Activated T-cell treated with anti-CD3 and anti-CD28 coated beads, Interleukin-2, amount 50 U/mL, for 4 hours (primary cell): ENCODE measurements at regions not wholly inside any gene's neighbourhood (a gene's known extent, or its start where the extent isn't known, plus 50 kb on each side); places are given as distances from the start of the nearest gene placed in this dataset.

Experiments
- ATAC-seq, 2 donors: fragments of 200-7000 bp; cut with Tn5 transposase; one replicate each; pipeline ENCODE4 v1.10.0; 2021
- DNase-seq: peaks from one replicate; pipeline ENCODE4 v3.0.0-alpha.2; 2020
- H3K27me3 Mint-ChIP-seq: one replicate; pipeline ENCODE4 v1.8.0; 2021; ENCODE audit warnings: low read depth, mixed read lengths
- H3K36me3 Mint-ChIP-seq: one replicate; pipeline ENCODE4 v1.8.0; 2022; ENCODE audit warnings: mixed read lengths; ENCODE audit not compliant: insufficient read depth
- H3K4me1 Mint-ChIP-seq: one replicate; pipeline ENCODE4 v1.8.0; 2021; ENCODE audit warnings: low read depth, mixed read lengths
- H3K4me3 Mint-ChIP-seq: one replicate; pipeline ENCODE4 v1.8.0; 2021; ENCODE audit warnings: mild to moderate bottlenecking, moderate library complexity, mixed read lengths
- H3K9me3 Mint-ChIP-seq: one replicate; pipeline ENCODE4 v1.8.0; 2021; ENCODE audit warnings: mixed read lengths

DNA sequence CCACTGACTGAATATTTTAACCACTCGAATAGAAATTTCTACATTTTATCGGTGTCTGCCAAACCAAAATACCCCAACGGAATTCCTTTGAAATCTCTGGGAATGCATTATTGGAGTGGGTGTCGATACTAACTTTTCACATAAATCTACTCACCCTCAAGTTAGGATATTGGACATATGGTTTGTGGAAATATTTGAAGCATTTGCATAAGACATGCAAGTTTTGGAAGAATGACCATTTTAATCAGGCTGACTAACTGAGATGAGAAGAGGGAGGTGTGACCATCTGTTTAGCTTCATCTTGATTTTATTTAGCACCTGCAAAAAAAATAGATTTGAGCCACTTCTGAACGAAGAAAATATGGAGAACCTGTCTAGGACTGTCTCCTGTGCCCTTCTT, 61.2 kb downstream of the KLF6 start:
- DNase-seq (no peak), ATAC-seq (no peak)
- peaks cover 3% of the 10 kb centered on the region for H3K27me3 Mint-ChIP-seq
- H3K9me3 Mint-ChIP-seq, result no peaks in the 10 kb centered on the region
- no peaks in the 10 kb centered on the region for H3K36me3 Mint-ChIP-seq
- H3K4me1 Mint-ChIP-seq, result peaks cover 4% of the 10 kb centered on the region
- no peak overlapping the region for H3K4me3 Mint-ChIP-seq

DNA sequence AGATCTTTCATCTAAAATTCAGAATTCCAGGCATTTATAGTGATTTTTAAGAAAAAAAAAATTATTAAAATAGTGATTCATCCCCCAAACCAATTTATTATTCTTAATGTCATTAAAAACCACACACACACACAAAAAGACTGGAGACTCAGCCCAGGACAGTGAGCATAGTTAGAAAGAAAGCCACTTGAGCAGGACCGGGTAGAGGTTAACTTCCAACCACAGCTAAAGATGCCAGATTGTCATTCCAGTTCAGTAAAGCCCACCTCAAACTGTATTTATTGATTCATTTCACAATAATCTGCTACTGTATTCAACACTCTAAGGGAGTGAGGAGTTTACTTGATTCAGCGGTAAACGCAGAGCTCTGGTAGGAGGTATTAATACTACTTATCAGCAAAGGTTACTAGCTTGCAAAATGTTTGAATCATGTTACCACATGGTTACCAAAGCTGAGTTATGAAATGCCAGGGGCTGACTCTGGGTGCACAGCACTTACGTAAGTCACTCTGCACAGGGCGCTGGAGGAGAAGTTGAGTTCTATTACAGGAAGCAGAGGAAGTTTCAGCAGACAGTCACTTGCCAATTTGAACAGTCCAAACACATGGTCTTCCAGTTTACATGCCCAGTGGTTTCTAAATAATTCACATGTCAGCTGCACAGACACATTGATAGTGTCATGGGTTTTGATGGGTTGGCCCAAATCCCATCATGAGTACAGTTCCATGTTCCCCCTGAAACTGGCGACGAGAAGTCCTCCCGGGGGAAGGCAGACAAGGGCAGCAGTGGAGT, 64.6 kb downstream of the KLF6 start:
- DNase-seq (no peak), ATAC-seq (peak; percentile 43 to 53)
- H3K9me3 Mint-ChIP-seq, result no peaks in the 10 kb centered on the region
- no peak overlapping the region for H3K4me3 Mint-ChIP-seq
- H3K36me3 Mint-ChIP-seq, result no peaks in the 10 kb centered on the region
- no peaks in the 10 kb centered on the region for H3K27me3 Mint-ChIP-seq
- H3K4me1 Mint-ChIP-seq, result peaks cover 4% of the 10 kb centered on the region

DNA sequence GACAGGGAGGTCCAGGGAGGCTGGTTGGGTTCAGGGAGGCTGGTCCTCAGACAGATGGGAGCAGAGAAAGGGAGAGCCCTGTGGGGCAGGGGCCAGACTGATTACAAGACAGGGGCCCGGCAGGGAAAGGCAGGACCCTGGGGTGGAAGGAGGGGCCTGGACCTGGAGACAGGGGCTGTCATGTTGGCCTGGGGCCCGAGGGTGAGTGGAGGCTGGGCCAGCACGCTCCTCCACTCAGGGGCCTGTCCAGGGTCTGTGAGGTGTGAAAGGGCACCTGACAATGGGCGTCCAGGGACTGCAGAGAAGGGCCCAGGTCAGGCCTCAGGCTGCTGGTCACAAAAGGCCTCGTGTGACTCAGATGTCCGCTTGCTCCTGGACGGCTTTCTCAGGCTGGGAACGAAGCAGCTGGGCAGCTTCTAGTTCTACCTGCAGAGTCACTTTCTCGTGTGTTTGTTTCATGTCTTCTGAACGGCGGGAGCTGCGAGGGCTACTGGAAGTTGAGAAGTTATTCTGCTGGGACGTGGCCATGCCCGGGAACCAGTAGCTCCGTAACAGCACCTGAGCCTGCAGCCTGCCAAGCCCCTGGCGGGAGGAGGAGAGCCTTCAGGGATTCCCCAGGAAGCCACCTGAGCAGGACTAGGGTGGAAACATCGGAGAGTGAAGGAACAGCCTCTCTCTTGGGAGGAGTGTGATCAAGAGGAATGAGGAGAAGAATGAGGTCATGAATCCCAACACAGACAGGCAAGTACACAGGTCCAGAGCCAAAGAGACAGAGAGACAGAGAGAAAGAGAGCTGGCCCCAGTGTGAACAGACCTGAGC, 65.8 kb downstream of the KLF6 start:
- DNase-seq (no peak), ATAC-seq (no peak)
- no peaks in the 10 kb centered on the region for H3K36me3 Mint-ChIP-seq
- H3K4me1 Mint-ChIP-seq, result peaks cover 4% of the 10 kb centered on the region
- H3K27me3 Mint-ChIP-seq, result no peaks in the 10 kb centered on the region
- no peaks in the 10 kb centered on the region for H3K9me3 Mint-ChIP-seq
- no peak overlapping the region for H3K4me3 Mint-ChIP-seq

DNA sequence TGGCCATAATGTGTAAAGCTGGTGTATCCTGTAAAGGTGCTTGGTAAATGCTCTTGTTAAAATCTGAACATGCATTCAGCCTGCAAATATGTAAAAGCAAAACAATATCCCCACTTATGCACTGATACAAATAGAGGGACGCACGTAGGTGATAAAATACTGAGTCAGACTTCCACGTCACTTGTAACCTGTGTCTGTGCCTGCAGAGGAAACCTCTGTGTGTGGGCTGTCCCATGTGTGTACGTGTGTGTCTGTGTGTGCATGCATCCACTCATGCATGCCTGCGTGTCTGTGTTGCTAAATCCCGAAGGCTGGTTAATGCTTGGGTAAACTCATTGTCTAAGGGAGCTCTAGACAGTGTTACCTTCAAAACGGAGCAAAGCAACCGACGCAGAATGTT, 68.9 kb downstream of the KLF6 start:
- DNase-seq, result no peak
- H3K27me3 Mint-ChIP-seq, result no peaks in the 10 kb centered on the region
- no peaks in the 10 kb centered on the region for H3K36me3 Mint-ChIP-seq
- H3K4me1 Mint-ChIP-seq, result peaks cover 4% of the 10 kb centered on the region
- H3K4me3 Mint-ChIP-seq, result no peak overlapping the region
- peaks cover 17% of the 10 kb centered on the region for H3K9me3 Mint-ChIP-seq
- ATAC-seq, result no peak

DNA sequence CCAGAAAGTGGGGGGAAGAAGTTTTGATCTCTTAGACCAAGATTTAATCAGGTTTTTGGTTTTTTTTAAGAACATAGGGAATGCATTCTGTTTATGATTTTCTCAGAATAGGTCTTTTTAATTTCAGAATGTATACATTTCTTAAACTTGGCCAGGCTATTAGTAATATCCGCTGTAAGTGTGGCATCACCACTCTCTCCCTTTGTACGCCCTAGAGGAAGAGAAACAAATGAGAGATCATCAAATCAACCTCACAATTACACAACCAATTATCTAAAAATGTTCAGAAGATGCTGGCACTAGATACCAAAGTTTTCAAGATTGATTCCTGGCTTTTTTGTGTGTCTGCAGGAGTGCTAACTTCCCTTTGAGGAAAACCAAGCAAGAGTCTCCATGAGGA, 70.0 kb downstream of the KLF6 start:
- no peaks in the 10 kb centered on the region for H3K36me3 Mint-ChIP-seq
- ATAC-seq, result no peak
- H3K27me3 Mint-ChIP-seq, result no peaks in the 10 kb centered on the region
- H3K4me1 Mint-ChIP-seq, result no peaks in the 10 kb centered on the region
- H3K9me3 Mint-ChIP-seq, result peaks cover 19% of the 10 kb centered on the region
- DNase-seq, result no peak
- no peak overlapping the region for H3K4me3 Mint-ChIP-seq

DNA sequence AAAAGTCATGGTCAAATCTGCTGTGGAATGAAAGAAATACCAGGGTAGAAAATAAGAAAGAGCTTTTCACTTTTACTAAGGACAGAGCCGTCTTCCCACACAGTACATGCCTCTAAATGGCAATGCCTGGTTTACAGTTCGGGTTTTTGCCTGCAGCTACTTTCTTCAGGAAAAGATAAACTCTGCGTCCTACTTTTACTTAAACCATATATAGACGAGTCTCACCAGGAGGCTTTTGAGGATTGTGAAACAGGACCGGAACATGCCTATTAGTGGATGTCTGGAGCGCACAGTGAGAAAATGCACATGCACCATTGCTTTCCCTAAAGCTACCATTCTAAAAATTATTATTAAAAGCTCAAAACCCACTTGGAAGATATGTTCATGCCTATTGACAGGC, 70.5 kb downstream of the KLF6 start:
- H3K9me3 Mint-ChIP-seq, result peaks cover 19% of the 10 kb centered on the region
- ATAC-seq, result no peak
- DNase-seq, result no peak
- no peaks in the 10 kb centered on the region for H3K4me1 Mint-ChIP-seq
- no peaks in the 10 kb centered on the region for H3K27me3 Mint-ChIP-seq
- H3K4me3 Mint-ChIP-seq, result no peak overlapping the region
- H3K36me3 Mint-ChIP-seq, result no peaks in the 10 kb centered on the region

DNA sequence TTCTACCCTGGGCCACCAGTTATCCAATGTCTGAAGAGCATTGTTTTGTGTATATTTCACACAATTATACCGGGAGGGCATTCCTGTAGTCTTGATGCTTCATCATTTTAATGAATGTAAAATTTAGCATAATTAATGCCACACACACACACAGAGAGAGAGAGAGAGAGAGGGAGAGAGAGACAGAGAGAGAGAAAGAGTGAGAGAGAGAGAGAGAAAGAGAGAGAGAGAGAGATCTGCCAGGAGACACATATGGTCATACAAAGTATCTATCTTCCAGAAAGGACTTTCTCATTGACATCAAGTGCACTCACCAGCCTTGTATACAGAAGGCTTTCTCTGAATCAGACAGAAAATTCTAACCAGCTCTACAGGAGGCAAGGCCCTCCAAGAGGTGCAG, 72.3 kb downstream of the KLF6 start:
- Mint-ChIP-seq H3K9me3 (peaks cover 19% of the 10 kb centered on the region), H3K27me3 (no peaks in the 10 kb centered on the region), H3K36me3 (no peaks in the 10 kb centered on the region), H3K4me1 (peaks cover 2% of the 10 kb centered on the region), H3K4me3 (no peak overlapping the region)
- no peak for DNase-seq
- ATAC-seq, result no peak

DNA sequence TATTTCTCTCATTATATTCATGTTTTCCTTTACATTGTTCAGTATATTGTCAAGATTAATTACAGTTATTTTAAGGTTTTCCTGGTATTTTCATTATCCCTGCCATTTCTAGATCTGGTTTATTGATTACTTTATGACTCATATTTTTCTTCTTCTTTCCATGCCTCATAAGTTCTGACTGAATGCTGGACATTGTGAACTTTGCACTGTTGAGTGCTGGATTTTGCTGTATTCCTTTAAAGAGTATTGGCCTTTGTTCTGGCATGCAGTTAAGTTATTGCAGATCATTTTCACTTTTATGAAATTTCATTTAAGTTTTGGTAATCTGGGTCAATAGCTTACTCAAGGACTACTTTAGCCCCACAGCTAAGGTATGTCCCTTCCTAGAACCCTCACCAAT, 73.1 kb downstream of the KLF6 start:
- no peak overlapping the region for H3K4me3 Mint-ChIP-seq
- H3K4me1 Mint-ChIP-seq, result peaks cover 2% of the 10 kb centered on the region
- ATAC-seq (no peak), DNase-seq (no peak)
- H3K9me3 Mint-ChIP-seq, result peaks cover 19% of the 10 kb centered on the region
- no peaks in the 10 kb centered on the region for H3K36me3 Mint-ChIP-seq
- H3K27me3 Mint-ChIP-seq, result no peaks in the 10 kb centered on the region

DNA sequence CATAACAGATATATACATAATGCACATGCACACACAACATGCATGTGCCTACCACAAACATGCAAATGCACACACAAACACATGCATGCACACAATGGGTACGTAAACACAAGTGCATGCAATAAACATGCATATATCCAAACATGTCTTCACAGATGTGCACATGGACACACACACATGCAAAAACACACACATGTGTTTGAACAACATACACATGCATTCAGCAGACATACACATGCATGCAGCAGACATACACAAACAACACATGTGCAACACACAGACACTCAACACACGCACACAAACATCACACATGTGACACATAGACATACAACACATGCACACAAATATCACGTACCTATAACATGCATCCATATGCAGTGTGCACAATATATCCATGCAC, 74.2 kb downstream of the KLF6 start:
- DNase-seq, result no peak

DNA sequence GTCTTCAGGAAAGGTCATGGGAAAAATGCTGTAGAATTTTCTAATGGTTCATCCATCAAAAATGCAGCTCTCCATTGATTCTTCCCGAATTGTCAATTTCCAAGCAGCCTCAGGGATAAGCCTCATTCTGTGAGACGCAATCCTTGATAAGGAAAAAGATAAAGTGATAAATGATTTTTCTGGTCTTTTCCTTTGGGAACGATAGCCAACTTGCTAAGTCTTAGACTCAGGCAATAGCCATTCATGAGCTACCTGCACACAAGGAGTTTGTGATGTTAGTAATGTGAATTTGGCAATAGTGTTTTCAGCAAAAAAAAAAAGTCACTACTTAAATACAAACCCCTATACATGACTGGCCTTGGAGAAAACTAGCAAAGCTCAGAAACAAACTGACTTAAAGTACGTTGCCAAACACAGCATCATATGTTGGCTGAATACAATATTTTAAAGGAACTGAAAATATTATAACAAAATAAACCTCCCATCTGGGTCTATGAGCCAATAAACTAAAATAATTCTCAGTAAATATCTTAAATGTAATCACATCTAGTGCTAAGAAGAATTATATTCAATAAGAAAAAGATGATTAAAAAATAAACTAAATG, 75.5 kb downstream of the KLF6 start:
- DNase-seq (no peak), ATAC-seq (no peak)
- Mint-ChIP-seq H3K36me3 (no peaks in the 10 kb centered on the region), H3K4me3 (no peak overlapping the region), H3K27me3 (no peaks in the 10 kb centered on the region), H3K9me3 (peaks cover 19% of the 10 kb centered on the region), H3K4me1 (peaks cover 2% of the 10 kb centered on the region)

More for the DNA sequence above, 74.2 kb downstream of the KLF6 start:
- Mint-ChIP-seq H3K27me3 (no peaks in the 10 kb centered on the region), H3K36me3 (no peaks in the 10 kb centered on the region), H3K4me3 (no peak overlapping the region), H3K4me1 (peaks cover 2% of the 10 kb centered on the region), H3K9me3 (peaks cover 19% of the 10 kb centered on the region)
- no peak for ATAC-seq

DNA sequence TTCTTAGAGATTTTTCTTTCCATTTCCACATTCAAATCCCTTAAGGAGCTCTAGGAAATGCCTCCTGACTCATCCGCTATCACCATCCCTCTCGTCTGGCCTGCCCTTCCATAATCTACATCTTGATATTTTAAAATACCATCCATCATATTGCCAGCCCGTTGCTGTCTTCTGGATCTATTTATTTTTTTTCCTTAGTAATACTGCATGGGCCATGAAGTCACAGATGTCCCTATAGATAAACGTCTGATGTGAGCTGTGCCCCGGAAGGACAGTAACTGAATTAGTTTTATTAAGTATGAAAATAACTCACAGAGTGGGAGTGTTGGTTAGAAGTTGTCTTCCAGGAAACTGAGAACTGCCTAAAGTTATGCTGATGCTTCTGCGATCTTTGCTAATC, 76.2 kb downstream of the KLF6 start:
- ATAC-seq (no peak), DNase-seq (no peak)
- Mint-ChIP-seq H3K4me3 (no peak overlapping the region), H3K9me3 (peaks cover 19% of the 10 kb centered on the region), H3K27me3 (no peaks in the 10 kb centered on the region), H3K36me3 (no peaks in the 10 kb centered on the region), H3K4me1 (peaks cover 2% of the 10 kb centered on the region)

DNA sequence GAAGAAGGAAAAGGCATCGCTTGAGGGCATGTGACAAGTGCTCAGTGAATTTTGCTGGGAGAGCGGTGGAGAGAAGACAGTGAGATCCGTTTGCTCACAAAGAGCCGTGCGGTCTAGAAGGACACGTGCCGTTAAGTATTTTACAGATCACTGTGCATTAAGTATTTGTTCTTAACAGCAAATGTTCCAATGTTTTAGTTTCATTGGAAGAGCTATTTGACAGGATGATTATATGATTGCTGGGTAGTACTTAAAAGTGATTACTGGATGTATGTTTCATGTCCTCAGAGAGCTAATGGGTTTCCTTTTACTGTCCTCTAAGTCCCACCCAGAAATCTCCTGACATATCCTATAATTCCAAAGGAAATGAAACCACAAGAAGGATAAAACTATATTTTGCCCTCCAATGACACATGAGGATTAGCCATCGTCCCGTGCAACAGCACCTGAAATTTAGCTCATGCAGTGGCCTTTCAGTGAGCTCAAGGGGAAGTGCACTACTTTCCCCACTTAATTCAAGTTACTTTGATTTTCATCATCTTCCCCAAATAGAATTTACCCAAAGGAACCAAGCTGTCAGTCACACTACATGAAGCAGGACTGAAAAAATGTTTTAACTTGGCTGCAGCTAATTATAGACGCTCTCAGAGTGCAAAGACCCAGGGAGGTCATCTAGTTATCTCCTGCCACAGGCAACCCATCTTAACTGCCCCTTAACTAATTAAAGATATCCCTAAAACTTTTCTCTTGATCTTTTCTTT, 80.3 kb downstream of the KLF6 start:
- no peak for ATAC-seq
- no peak for DNase-seq
- Mint-ChIP-seq H3K36me3 (no peaks in the 10 kb centered on the region), H3K4me3 (no peak overlapping the region), H3K27me3 (no peaks in the 10 kb centered on the region), H3K4me1 (peaks cover 2% of the 10 kb centered on the region), H3K9me3 (no peaks in the 10 kb centered on the region)

DNA sequence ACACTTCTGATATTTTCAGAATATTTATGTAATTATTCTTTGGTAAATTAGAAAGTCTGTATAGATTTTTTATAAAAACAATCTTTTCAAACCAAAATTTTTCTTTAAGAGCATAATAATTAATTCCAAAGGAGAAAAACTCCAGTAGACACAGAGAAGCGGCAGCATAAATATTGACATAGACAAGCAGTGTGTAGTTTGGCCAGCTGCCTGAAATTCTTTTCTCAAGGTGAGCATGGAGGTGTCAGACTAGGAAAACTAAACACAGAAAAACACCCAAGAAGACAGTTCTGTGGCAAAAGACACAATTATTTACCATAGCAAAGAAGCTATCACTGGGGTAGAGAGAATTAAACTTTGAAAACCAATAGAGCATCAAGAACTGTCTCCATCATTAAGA, 82.4 kb downstream of the KLF6 start:
- H3K27me3 Mint-ChIP-seq, result no peaks in the 10 kb centered on the region
- H3K36me3 Mint-ChIP-seq, result no peaks in the 10 kb centered on the region
- H3K4me3 Mint-ChIP-seq, result no peak overlapping the region
- no peak for DNase-seq
- no peaks in the 10 kb centered on the region for H3K4me1 Mint-ChIP-seq
- no peak for ATAC-seq
- H3K9me3 Mint-ChIP-seq, result no peaks in the 10 kb centered on the region

DNA sequence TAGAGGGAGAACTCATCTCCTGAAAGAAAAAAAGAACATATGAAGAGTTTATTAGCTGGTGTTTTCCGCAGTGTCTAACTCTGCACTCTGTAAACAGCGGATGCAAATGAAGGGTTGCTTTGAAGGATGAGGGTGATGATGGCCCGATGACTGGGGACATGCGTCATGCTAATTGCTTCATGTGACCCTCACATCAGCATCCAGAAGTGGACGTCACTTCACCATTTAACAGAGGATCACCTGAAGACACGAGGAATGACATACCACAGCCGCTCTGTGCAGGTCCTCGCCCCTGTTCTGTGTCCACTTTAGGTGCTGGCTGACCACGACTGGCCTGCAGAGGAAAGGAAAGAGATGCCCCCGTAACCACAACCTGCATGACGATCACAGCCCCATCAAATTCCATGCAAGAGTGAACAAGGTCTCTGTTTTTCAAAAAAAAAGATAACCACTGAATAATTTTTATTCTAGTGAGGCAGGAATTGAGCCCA, 82.9 kb downstream of the KLF6 start:
- no peak overlapping the region for H3K4me3 Mint-ChIP-seq
- no peaks in the 10 kb centered on the region for H3K36me3 Mint-ChIP-seq
- no peaks in the 10 kb centered on the region for H3K27me3 Mint-ChIP-seq
- no peak for DNase-seq
- H3K4me1 Mint-ChIP-seq, result no peaks in the 10 kb centered on the region
- H3K9me3 Mint-ChIP-seq, result no peaks in the 10 kb centered on the region
- ATAC-seq, result no peak
